GM10266 (cell line): ENCODE measurements at regions not wholly inside any gene's neighbourhood (a gene's known extent, or its start where the extent isn't known, plus 50 kb on each side); places are given as distances from the start of the nearest gene placed in this dataset.

Experiments
- DNase-seq: peaks from one replicate; pipeline ENCODE4 v3.0.0; 2012; ENCODE audit errors: extremely low spot score
- CTCF ChIP-seq: IDR thresholded peaks from 2 replicates; pipeline ENCODE4 v1.5.1; 2012; ENCODE audit warnings: mild to moderate bottlenecking, low read depth; ENCODE audit not compliant: control insufficient read depth, insufficient read depth; ENCODE audit errors: missing control alignments

DNA sequence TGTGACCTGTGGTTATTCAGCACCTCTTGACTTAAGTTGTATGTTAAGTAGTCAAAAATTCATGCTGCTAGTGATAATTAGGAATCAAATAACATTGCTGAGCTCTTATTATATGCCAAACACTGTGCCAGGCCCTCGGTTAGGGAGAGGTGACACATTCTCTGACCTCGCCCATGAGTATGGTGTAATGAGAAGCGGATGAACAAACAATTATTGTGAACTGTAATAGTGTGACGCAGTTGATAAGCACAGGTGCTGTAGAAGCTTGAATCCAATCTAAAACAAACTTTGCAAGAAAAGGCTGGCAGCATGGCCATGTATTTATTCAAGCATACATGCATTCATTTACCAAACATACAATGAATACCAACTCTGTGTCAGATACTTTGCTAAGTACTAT is 303.5 kb upstream of the HS3ST1 start:
- no peak for DNase-seq
- TF ChIP-seq CTCF, result no peak

DNA sequence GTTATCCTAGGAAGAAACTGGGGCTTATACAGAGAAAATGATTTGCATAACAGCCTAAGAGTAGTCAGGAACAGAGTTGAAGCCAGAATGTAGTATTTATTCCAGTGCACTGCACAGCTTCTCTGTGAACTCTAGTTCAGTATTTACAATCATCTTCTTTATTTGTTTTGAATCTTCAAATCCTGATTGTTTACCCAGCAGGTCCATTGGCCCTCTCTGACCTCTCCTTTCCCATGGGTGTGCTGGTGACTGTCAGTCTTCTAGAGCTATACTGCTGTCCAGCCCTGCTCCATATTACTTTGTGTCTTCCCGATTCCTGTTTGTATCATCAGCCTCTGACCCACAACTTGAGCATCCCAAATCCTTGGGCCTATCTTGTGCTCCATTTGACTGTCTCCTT is 301.9 kb upstream of the HS3ST1 start:
- TF ChIP-seq CTCF, result no peak
- no peak for DNase-seq

DNA sequence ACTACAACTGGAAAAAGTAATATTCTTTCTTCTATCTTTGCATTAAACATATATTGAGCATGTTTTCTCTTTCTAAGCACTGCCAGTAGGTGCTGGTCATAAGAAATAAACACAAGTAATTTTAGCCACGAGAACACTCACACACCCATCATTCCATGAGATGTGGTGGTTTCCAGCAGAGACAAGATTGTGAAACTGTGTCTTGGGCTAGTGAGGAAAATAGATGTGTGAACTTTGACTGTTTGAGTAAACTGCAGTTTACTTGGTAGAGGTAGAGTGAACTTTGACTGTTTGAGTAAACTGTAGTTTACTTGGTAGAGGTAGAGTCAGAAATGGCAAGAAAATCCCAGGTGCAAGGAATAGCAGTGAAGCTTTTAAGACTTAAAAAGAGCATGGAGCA is 300.9 kb upstream of the HS3ST1 start:
- DNase-seq, result no peak
- no peak for TF ChIP-seq CTCF

- no peak for DNase-seq
- no peak for TF ChIP-seq CTCF
These were observed 299.3 kb upstream of the HS3ST1 start for GRCh38 chr4:11727903-11728564.

GRCh38 chr4:11724731-11725130 is 296.0 kb upstream of the HS3ST1 start:
- DNase-seq, result no peak
- no peak for TF ChIP-seq CTCF

DNA sequence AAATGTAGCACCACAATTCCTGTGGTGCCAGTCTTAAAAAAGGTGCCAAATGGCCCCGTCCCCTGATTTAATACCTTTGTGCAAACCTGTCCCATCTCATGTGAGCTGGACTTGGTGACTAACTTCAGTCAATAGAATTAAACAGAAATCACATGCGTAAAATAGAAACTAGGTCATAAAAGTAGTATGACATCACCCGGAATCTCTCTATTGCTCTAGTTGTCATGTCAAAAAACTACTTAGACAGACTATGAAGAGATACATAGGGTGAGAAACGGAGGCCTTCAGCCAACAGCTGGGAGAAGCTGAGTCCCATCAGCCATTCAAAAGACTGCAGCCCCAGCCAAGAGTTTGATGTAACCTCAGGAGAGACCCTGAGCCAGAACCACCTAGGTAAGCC is 293.5 kb upstream of the HS3ST1 start:
- no peak for DNase-seq
- no peak for TF ChIP-seq CTCF

- DNase-seq, result peak; percentile 13
- TF ChIP-seq CTCF, result peak; percentile 53
These were observed 291.6 kb upstream of the HS3ST1 start for GRCh38 chr4:11720292-11720691.
